Neural progenitor cell (in vitro differentiated cells): ENCODE measurements at regions not wholly inside any gene's neighbourhood (a gene's known extent, or its start where the extent isn't known, plus 50 kb on each side); places are given as distances from the start of the nearest gene placed in this dataset.
"Not testable (repeated sequence)": the region's sequence is repeated elsewhere in the genome, so short reads cannot be mapped to it uniquely, and the experiment has no call there.

Source experiments
- DNase-seq: peaks from one replicate; pipeline ENCODE4 v3.0.0-alpha.2; 2016; ENCODE audit warnings: low spot score
- H2AFZ ChIP-seq: fragments of 200-600 bp; sonication (generic); replicated peaks from 2 replicates; pipeline ENCODE4 v1.6.1; 2016; ENCODE audit warnings: antibody characterized with exemption
- H3F3A ChIP-seq: fragments of 200-600 bp; sonication (generic); 2 replicates; pipeline ENCODE4 v1.6.1; 2016; ENCODE audit warnings: antibody characterized with exemption, low read depth
- H3K27ac ChIP-seq: fragments of 200-600 bp; sonication (generic); 2 replicates; pipeline ENCODE4 v1.5.1; 2016; ENCODE audit warnings: mild to moderate bottlenecking
- H3K27me3 ChIP-seq: fragments of 200-600 bp; sonication (generic); 2 replicates; pipeline ENCODE4 v1.6.1; 2016; ENCODE audit warnings: mild to moderate bottlenecking, moderate library complexity
- H3K36me3 ChIP-seq: fragments of 200-600 bp; sonication (generic); 2 replicates; pipeline ENCODE4 v1.5.1; 2016
- H3K4me1 ChIP-seq: fragments of 200-600 bp; sonication (generic); 2 replicates; pipeline ENCODE4 v1.6.1; 2016; ENCODE audit warnings: mixed run types
- H3K4me2 ChIP-seq: fragments of 200-600 bp; sonication (generic); 2 replicates; pipeline ENCODE4 v1.6.1; 2016
- H3K4me3 ChIP-seq: fragments of 200-600 bp; sonication (generic); 2 replicates; pipeline ENCODE4 v1.5.1; 2016
- H3K79me2 ChIP-seq: fragments of 200-600 bp; sonication (generic); 2 replicates; pipeline ENCODE4 v1.6.1; 2016; ENCODE audit warnings: low read depth
- H3K9ac ChIP-seq: fragments of 200-600 bp; sonication (generic); 2 replicates; pipeline ENCODE4 v1.6.1; 2016
- H3K9me3 ChIP-seq: fragments of 200-600 bp; sonication (generic); 2 replicates; pipeline ENCODE4 v1.5.1; 2016; ENCODE audit warnings: low read depth
- H4K20me1 ChIP-seq: fragments of 200-600 bp; sonication (generic); 2 replicates; pipeline ENCODE4 v1.6.1; 2016; ENCODE audit warnings: low read depth
- H3K27ac Mint-ChIP-seq: 3 replicates; pipeline ENCODE4 v1.8.0; 2021; ENCODE audit warnings: mixed read lengths
- H3K27me3 Mint-ChIP-seq: 2 replicates; pipeline ENCODE4 v1.8.0; 2022; ENCODE audit warnings: low read depth, mild to moderate bottlenecking, inconsistent platforms, moderate library complexity, mixed read lengths; ENCODE audit not compliant: insufficient read depth
- H3K36me3 Mint-ChIP-seq: 3 replicates; pipeline ENCODE4 v1.8.0; 2021; ENCODE audit warnings: mixed read lengths
- H3K4me1 Mint-ChIP-seq: 3 replicates; pipeline ENCODE4 v1.8.0; 2021; ENCODE audit warnings: mixed read lengths
- H3K4me3 Mint-ChIP-seq: 3 replicates; pipeline ENCODE4 v1.8.0; 2021; ENCODE audit warnings: mild to moderate bottlenecking, moderate library complexity, mixed read lengths
- H3K9me3 Mint-ChIP-seq: 3 replicates; pipeline ENCODE4 v1.8.0; 2020; ENCODE audit warnings: mixed read lengths
- CTCF ChIP-seq: fragments of 200-600 bp; sonication (generic); IDR thresholded peaks from 2 replicates; pipeline ENCODE4 v1.5.1; 2017; ENCODE audit warnings: antibody characterized with exemption, mild to moderate bottlenecking
- EZH2 ChIP-seq: fragments of 200-600 bp; sonication (generic); IDR thresholded peaks from 2 replicates; pipeline ENCODE4 v1.6.1; 2017; ENCODE audit warnings: antibody characterized with exemption, mild to moderate bottlenecking, moderate library complexity
- EZH2phosphoT487 ChIP-seq: fragments of 200-600 bp; sonication (generic); IDR thresholded peaks from 2 replicates; pipeline ENCODE4 v1.6.1; 2017; ENCODE audit warnings: antibody characterized with exemption

DNA sequence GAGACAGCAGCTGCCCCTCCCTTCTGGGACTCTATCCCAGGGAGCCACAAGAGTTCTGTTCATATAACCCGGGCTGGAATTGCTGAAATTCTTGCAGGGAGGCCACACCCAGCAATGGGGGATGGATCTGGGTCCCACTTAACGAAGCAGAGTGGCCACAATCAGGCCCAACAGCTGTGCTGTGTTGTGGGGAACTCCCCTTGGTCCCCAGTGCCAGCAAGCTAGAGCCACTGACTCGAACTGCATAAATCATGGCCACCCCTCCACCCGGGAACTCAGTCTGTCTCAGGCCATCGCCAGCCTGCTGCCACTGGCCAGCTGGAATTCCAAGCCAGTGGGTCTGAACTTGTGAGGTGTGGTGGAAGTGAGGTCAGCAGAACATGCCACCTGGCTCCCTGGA is 111.1 kb downstream of the KLF8 start:
- Histone ChIP-seq H3K36me3 (no peaks in the 10 kb centered on the region), H2AFZ (no peak overlapping the region), H3K27ac (no peak overlapping the region), H4K20me1 (no peaks in the 10 kb centered on the region), H3K9ac (no peak overlapping the region), H3K79me2 (no peaks in the 10 kb centered on the region), H3K4me3 (no peak overlapping the region), H3K27me3 (no peaks in the 10 kb centered on the region), H3F3A (no peaks in the 10 kb centered on the region), H3K4me1 (no peaks in the 10 kb centered on the region), H3K9me3 (no peaks in the 10 kb centered on the region), H3K4me2 (no peak overlapping the region)
- Mint-ChIP-seq H3K36me3 (no peaks in the 10 kb centered on the region), H3K4me1 (no peaks in the 10 kb centered on the region), H3K27me3 (peaks cover 2% of the 10 kb centered on the region), H3K9me3 (peaks cover 4% of the 10 kb centered on the region), H3K27ac (no peak overlapping the region), H3K4me3 (no peak overlapping the region)
- no peak for TF ChIP-seq EZH2
- peak; percentile 5 for DNase-seq

DNA sequence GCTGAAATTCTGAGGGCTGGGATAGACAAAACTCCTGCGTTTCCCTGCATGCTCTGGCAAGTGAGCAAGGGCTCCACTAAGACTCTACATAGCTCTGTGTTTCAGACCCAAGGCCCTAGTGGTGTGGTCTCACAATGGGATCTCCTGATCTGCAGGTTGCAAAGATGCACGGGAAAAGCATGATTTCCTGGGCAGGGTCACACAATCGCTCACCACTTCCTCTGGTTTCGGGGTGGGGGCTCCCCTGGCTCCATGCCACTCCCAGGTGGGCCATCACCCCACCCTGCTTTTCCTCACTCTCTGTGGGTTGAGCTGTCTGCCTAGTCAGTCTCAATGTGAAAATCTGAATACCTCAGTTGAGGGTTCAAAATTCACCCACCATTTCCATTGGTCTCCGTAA is 111.5 kb downstream of the KLF8 start:
- Histone ChIP-seq H3K9ac (no peak overlapping the region), H3F3A (no peaks in the 10 kb centered on the region), H3K9me3 (no peaks in the 10 kb centered on the region), H3K27me3 (no peaks in the 10 kb centered on the region), H3K27ac (no peak overlapping the region), H4K20me1 (no peaks in the 10 kb centered on the region), H2AFZ (no peak overlapping the region), H3K79me2 (no peaks in the 10 kb centered on the region), H3K4me1 (no peaks in the 10 kb centered on the region), H3K4me2 (no peak overlapping the region), H3K36me3 (no peaks in the 10 kb centered on the region), H3K4me3 (no peak overlapping the region)
- DNase-seq: no peak
- Mint-ChIP-seq H3K4me3 (no peak overlapping the region), H3K4me1 (no peaks in the 10 kb centered on the region), H3K27me3 (peaks cover 2% of the 10 kb centered on the region), H3K9me3 (peaks cover 4% of the 10 kb centered on the region), H3K27ac (no peak overlapping the region), H3K36me3 (no peaks in the 10 kb centered on the region)
- TF ChIP-seq EZH2 (no peak), EZH2phosphoT487 (no peak), CTCF (no peak)

- H3K27me3 Mint-ChIP-seq, H3K9ac ChIP-seq, H3K4me3 Mint-ChIP-seq: not testable (repeated sequence)
Measured at GRCh38 chrX:56358145-56358544, 126.0 kb downstream of the KLF8 start.

GRCh38 chrX:56365171-56365570 is 133.0 kb downstream of the KLF8 start:
- not testable (repeated sequence) for H3K27ac ChIP-seq, H2AFZ ChIP-seq, H3K79me2 ChIP-seq, H3K36me3 Mint-ChIP-seq, H4K20me1 ChIP-seq, H3K27me3 ChIP-seq, H3K9ac ChIP-seq, H3F3A ChIP-seq, DNase-seq, H3K4me1 Mint-ChIP-seq, H3K4me1 ChIP-seq, H3K27me3 Mint-ChIP-seq, H3K27ac Mint-ChIP-seq, H3K4me3 Mint-ChIP-seq, H3K9me3 Mint-ChIP-seq, H3K36me3 ChIP-seq, H3K4me2 ChIP-seq, H3K4me3 ChIP-seq
- H3K9me3 ChIP-seq: peaks cover 15% of the 10 kb centered on the region

More at GRCh38 chrX:56358145-56358544, 126.0 kb downstream of the KLF8 start:
- H3K27ac Mint-ChIP-seq, H4K20me1 ChIP-seq, H3K4me1 ChIP-seq, H3K27ac ChIP-seq, H3K36me3 ChIP-seq, H3K4me2 ChIP-seq, H3F3A ChIP-seq, H3K36me3 Mint-ChIP-seq, H3K4me1 Mint-ChIP-seq, H2AFZ ChIP-seq, H3K27me3 ChIP-seq, DNase-seq, H3K4me3 ChIP-seq, H3K79me2 ChIP-seq: not testable (repeated sequence)
- peaks cover 13% of the 10 kb centered on the region for H3K9me3 Mint-ChIP-seq
- peaks cover 23% of the 10 kb centered on the region for H3K9me3 ChIP-seq

GRCh38 chrX:56366901-56367300 is 134.7 kb downstream of the KLF8 start:
- Mint-ChIP-seq H3K4me3 (no peak overlapping the region), H3K27me3 (no peaks in the 10 kb centered on the region), H3K27ac (no peak overlapping the region), H3K4me1 (no peaks in the 10 kb centered on the region), H3K36me3 (no peaks in the 10 kb centered on the region), H3K9me3 (peaks cover 3% of the 10 kb centered on the region)
- Histone ChIP-seq H3K9ac (no peak overlapping the region), H3K27me3 (no peaks in the 10 kb centered on the region), H3K9me3 (peaks cover 3% of the 10 kb centered on the region), H3K36me3 (no peaks in the 10 kb centered on the region), H3F3A (no peaks in the 10 kb centered on the region), H3K4me1 (no peaks in the 10 kb centered on the region), H2AFZ (no peak overlapping the region), H3K4me3 (no peak overlapping the region), H3K4me2 (no peak overlapping the region), H3K27ac (no peak overlapping the region), H4K20me1 (no peaks in the 10 kb centered on the region), H3K79me2 (no peaks in the 10 kb centered on the region)
- no peak for DNase-seq
- TF ChIP-seq EZH2phosphoT487: no peak
- no peak for TF ChIP-seq EZH2
